Epithelial cell of esophagus (primary cell): ENCODE measurements at regions not wholly inside any gene's neighbourhood (a gene's known extent, or its start where the extent isn't known, plus 50 kb on each side); places are given as distances from the start of the nearest gene placed in this dataset.

ENCODE experiments used
- DNase-seq: peaks from one replicate; pipeline ENCODE4 v3.0.0; 2010; ENCODE audit warnings: low read depth
- H3K4me3 ChIP-seq: 2 replicates; pipeline ENCODE4 v1.5.1; 2011; ENCODE audit warnings: mild to moderate bottlenecking, low read length, control low read depth
- TF ChIP-seq, protein P1 (sequence below): IDR thresholded peaks from 2 replicates; pipeline ENCODE4 v1.5.1; 2011; ENCODE audit warnings: low read depth, mild to moderate bottlenecking, low read length, control low read depth, inconsistent platforms; ENCODE audit not compliant: insufficient read depth; ENCODE audit errors: missing control alignments

DNA sequence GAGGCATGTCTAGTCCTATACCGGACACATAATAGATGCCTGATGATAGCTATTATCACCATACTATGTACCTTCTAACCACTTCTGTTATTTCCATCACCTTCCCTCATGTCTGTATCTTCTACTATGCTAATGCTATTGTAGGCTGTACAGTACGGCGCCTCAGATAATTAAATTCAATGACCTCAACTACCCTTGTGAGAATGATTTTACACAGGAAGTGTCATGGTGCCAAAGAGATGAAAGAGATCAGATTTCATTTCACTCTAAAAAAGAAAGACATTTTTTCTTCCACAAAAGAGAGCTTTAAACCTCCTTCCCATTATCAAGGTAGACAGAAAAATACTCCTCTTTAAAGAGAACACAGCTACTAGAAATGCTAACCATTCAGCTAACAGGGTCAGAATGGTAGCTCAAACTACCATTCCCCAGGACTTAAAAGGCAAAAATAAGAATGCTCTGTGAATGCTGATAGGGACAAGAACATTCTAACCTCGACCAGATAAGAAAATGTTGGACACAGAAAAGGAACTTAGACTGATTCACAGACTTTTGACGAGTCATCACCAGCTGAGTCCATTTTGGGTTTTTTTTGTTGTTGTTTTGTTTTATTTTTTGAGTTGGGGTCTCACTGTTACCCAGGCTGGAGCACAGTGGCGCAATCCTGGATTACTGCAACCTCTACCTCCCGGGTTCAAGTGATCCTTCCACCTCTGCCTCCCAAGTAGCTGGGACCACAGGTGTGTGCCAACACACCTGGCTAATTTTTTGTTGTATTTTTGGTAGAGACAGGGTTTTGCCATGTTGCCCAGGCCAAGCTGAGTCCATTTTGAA lies 99.2 kb upstream of the RAPGEF2 start:
- peak; percentile 29 for DNase-seq
- H3K4me3 ChIP-seq: no peak overlapping the region
- TF ChIP-seq, protein P1, sequence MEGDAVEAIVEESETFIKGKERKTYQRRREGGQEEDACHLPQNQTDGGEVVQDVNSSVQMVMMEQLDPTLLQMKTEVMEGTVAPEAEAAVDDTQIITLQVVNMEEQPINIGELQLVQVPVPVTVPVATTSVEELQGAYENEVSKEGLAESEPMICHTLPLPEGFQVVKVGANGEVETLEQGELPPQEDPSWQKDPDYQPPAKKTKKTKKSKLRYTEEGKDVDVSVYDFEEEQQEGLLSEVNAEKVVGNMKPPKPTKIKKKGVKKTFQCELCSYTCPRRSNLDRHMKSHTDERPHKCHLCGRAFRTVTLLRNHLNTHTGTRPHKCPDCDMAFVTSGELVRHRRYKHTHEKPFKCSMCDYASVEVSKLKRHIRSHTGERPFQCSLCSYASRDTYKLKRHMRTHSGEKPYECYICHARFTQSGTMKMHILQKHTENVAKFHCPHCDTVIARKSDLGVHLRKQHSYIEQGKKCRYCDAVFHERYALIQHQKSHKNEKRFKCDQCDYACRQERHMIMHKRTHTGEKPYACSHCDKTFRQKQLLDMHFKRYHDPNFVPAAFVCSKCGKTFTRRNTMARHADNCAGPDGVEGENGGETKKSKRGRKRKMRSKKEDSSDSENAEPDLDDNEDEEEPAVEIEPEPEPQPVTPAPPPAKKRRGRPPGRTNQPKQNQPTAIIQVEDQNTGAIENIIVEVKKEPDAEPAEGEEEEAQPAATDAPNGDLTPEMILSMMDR: no peak

DNA sequence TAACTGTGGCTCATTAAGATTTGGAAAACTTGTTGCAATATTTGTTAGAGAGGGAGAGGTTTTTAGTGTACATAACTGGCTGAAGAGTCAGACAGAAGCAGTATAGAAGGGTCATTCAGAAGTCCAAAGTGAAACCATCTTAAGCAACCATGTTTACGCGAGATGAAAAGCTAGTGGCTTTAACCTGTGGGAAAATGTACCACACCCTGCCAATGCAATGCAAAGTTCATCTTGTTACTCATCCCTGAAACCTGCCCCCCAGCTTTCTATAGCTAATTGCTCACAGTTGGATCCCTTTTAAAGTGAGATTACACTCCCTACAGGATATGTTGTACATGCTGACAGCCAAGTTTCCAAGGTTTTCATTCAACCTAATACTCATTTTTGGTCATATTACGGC lies 96.7 kb upstream of the RAPGEF2 start:
- peak; percentile 99 for DNase-seq
- TF ChIP-seq, protein P1: no peak
- no peak overlapping the region for H3K4me3 ChIP-seq

DNA sequence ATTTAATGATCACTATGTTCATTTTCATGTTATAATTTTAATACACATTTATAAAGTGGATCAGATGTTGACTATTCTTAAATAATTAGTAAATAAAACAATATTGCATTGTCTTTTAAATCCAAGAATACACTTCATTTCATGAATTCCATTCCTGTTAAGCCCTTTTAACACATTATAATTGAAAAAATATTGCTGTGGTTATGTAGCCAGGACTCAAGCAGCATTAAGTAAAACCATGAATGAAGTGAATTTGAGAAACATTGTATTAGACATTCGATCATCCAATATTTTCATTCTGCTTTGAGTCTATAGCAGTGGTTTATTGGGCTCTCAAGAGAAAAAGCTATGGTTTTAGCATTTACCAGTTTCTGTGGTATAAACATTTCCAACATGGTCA lies 94.2 kb upstream of the RAPGEF2 start:
- no peak for DNase-seq
- no peak overlapping the region for H3K4me3 ChIP-seq
- TF ChIP-seq, protein P1: no peak

DNA sequence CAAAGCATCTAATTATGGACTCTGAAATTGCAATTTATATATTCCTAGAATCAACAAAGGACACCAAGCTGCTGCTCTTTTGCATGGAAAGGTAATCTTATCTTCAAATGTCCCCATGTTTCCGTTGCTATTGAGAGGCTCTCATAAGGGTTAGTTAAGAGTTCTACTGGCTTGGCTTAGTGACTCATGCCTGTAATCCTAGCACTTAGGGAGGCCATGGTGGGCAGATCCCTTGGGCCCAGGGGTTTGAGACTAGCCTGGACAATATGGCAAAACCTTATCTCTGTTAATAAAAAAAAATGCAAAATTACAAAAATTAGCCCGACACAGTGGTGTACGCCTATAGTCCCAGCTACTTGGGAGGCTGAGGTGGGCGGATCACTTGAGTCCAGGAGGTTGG lies 93.4 kb upstream of the RAPGEF2 start:
- DNase-seq: no peak
- no peak overlapping the region for H3K4me3 ChIP-seq
- TF ChIP-seq, protein P1: no peak

DNA sequence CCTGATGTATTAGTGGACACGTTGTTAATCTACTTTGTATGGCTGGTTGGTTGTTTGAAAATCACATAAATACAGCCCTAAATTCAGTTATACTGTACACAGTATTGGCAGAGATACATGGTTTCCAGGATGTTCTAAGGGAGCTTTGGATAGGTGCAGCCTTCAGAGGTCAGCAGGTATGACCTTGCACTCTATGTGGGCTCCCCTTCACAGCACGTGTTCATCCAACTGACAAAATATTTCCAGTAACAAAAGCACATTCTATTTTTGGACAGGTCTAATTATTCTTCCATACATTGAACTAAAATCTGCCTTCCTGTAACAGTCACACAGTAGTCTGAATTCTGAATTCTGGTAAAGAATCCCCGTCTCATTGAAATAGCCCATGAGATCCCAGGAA lies 92.8 kb upstream of the RAPGEF2 start:
- no peak overlapping the region for H3K4me3 ChIP-seq
- TF ChIP-seq, protein P1: no peak
- no peak for DNase-seq

DNA sequence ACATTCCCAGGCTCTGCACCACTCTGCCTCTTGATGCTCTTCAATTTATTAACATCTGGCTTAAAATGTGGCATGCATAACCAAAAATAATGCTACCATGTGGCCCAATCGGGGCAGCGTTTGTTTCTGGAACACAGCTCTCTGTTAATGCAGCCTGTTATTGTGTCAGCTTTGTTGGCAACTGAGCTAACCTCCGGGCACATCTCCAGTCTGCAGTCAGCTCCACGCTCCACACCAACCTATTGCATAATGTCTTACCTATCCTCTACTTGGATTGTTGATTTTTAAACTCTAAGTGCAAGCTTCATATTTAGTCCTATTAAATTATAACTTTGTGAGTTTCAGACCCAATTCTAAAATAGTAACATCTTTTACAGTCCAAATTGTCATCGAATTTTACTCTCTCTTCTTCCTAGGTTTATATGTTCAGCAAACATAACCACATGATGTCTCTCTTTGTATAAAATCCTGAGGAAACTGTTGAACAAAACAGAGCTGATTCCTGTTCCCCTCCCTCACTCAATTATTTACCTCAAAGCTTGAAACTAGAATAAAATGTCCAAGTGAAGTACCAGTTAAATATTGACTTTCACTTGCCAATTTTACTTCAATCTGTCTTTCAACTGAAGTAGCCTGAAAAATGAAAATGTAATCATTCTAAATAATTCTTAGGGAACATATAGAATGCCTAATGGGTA lies 92.2 kb upstream of the RAPGEF2 start:
- TF ChIP-seq, protein P1: no peak
- H3K4me3 ChIP-seq: no peak overlapping the region
- DNase-seq: peak; percentile 89
